Peyer's patch (tissue), 4 donors: ENCODE measurements at regions not wholly inside any gene's neighbourhood (a gene's known extent, or its start where the extent isn't known, plus 50 kb on each side); places are given as distances from the start of the nearest gene placed in this dataset.
A peak's percentile ranks its signal among the peaks of the same experiment; 100 is the strongest.
"Not testable (repeated sequence)": the region's sequence is repeated elsewhere in the genome, so short reads cannot be mapped to it uniquely, and the experiment has no call there.

ENCODE experiments used
- DNase-seq, 3 donors: peaks; one replicate each; pipeline ENCODE4 v3.0.0-alpha.2; 2017 to 2019
- H3K27ac ChIP-seq, 4 donors: fragments of 200-600 bp; sonication (generic); one replicate each; pipeline ENCODE4 v1.5.1; 2016 to 2019
- H3K27me3 ChIP-seq, 2 donors: fragments of 200-600 bp; sonication (generic); one replicate each; pipeline ENCODE4 v1.5.1; 2019
- H3K36me3 ChIP-seq, 3 donors: fragments of 200-600 bp; sonication (generic); one replicate each; pipeline ENCODE4 v1.5.1; 2016 to 2019
- H3K4me1 ChIP-seq, 4 donors: fragments of 200-600 bp; sonication (generic); one replicate each; pipeline ENCODE4 v1.5.1; 2016 to 2019
- H3K4me3 ChIP-seq, 4 donors: fragments of 200-600 bp; sonication (generic); 1 replicate in 3 of 4; 2 replicates in 1 of 4; pipeline ENCODE4 v1.5.1; 2016 to 2019; ENCODE audit warnings: mild to moderate bottlenecking in 1 of 4
- H3K9me3 ChIP-seq, 4 donors: fragments of 200-600 bp; sonication (generic); one replicate each; pipeline ENCODE4 v1.5.1; 2016 to 2019; ENCODE audit warnings: mild to moderate bottlenecking in 1 of 4
- POLR2A ChIP-seq, 2 donors: fragments of 450-650 bp; IDR thresholded peaks; one replicate each; pipeline ENCODE4 v1.5.1; 2017; ENCODE audit warnings: antibody characterized with exemption in 2 of 2, mild to moderate bottlenecking in 2 of 2, moderate library complexity in 2 of 2
- TF ChIP-seq, protein P1 (sequence below), 6 experiments: fragments of 450-650 bp in 4 of 6; fragments of 200-600 bp in 2 of 6; sonication (generic) in 1 of 6; IDR thresholded peaks; one replicate each; pipeline ENCODE4 v1.5.1; 2017 to 2019; ENCODE audit warnings: antibody characterized with exemption in 6 of 6, mild to moderate bottlenecking in 3 of 6, moderate library complexity in 1 of 6

- Histone ChIP-seq H3K27ac (no peak overlapping the region), H3K4me1 (no peaks in the 10 kb centered on the region), H3K9me3 (no peaks in the 10 kb centered on the region), H3K36me3 (no peaks in the 10 kb centered on the region), H3K4me3 (no peak overlapping the region), H3K27me3 (no peaks in the 10 kb centered on the region)
- no peak for TF ChIP-seq POLR2A (IDR thresholded peaks at IDR 0.05)
- TF ChIP-seq, protein P1, sequence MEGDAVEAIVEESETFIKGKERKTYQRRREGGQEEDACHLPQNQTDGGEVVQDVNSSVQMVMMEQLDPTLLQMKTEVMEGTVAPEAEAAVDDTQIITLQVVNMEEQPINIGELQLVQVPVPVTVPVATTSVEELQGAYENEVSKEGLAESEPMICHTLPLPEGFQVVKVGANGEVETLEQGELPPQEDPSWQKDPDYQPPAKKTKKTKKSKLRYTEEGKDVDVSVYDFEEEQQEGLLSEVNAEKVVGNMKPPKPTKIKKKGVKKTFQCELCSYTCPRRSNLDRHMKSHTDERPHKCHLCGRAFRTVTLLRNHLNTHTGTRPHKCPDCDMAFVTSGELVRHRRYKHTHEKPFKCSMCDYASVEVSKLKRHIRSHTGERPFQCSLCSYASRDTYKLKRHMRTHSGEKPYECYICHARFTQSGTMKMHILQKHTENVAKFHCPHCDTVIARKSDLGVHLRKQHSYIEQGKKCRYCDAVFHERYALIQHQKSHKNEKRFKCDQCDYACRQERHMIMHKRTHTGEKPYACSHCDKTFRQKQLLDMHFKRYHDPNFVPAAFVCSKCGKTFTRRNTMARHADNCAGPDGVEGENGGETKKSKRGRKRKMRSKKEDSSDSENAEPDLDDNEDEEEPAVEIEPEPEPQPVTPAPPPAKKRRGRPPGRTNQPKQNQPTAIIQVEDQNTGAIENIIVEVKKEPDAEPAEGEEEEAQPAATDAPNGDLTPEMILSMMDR (IDR thresholded peaks at IDR 0.05): no peak
- no peak for DNase-seq
Measured at GRCh38 chr5:50580506-50580905, 85.9 kb upstream of the PARP8 start.

GRCh38 chr5:50581845-50582244 is 84.6 kb upstream of the PARP8 start:
- H3K4me1 ChIP-seq, H3K4me3 ChIP-seq, H3K9me3 ChIP-seq, H3K36me3 ChIP-seq, H3K27ac ChIP-seq, H3K27me3 ChIP-seq, DNase-seq: not testable (repeated sequence)

DNA sequence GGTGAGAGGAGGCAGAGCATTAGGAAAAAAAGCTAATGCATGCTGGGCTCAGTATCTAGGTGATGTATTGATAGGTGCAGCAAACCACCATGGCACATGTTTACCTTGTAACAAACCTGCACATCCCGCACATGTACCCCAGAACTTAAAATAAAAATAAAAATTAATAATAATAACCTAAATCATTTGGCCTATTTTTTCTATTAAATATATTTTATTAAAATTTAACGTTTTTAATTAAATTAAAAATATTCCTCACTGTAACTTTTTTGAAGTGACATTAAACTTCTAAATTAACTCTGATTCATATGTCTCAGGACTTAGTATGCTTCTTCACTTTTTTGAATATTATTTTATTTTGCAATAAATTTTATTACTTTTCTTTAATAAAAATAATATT is 83.7 kb upstream of the PARP8 start:
- no peak for TF ChIP-seq POLR2A (IDR thresholded peaks at IDR 0.05)
- TF ChIP-seq, protein P1 (IDR thresholded peaks at IDR 0.05): no peak
- Histone ChIP-seq H3K9me3 (no peaks in the 10 kb centered on the region), H3K36me3 (no peaks in the 10 kb centered on the region), H3K4me3 (no peak overlapping the region), H3K4me1 (no peaks in the 10 kb centered on the region), H3K27ac (no peak overlapping the region), H3K27me3 (no peaks in the 10 kb centered on the region)
- no peak for DNase-seq

GRCh38 chr5:50583621-50584020 is 82.8 kb upstream of the PARP8 start:
- H3K27me3 ChIP-seq: no peaks in the 10 kb centered on the region
- no peak for DNase-seq
- TF ChIP-seq, protein P1 (IDR thresholded peaks at IDR 0.05): no peak
- no peak for TF ChIP-seq POLR2A (IDR thresholded peaks at IDR 0.05)
- H3K4me3 ChIP-seq: no peak overlapping the region
- H3K27ac ChIP-seq: no peak overlapping the region
- no peaks in the 10 kb centered on the region for H3K36me3 ChIP-seq
- no peaks in the 10 kb centered on the region for H3K4me1 ChIP-seq
- H3K9me3 ChIP-seq: no peaks in the 10 kb centered on the region

DNA sequence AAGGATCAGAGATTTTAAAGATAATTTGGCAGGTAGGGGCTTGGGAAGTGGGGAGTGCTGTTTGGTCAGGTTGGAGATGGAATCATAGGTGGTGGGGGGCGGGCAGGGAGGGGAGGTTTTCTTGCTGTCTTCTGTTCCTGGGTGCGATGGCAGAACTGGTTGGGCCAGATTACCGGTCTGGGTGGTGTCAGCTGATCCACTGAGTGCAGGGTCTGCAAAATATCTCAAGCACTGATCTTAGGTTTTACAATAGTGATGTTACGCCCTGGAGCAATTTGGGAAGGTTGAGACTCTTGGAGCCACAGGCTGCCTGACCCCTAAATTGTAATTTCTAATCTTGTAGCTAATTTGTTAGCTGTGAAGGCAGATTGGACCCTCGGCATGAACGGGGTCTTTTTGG is 78.0 kb upstream of the PARP8 start:
- not testable (repeated sequence) for H3K36me3 ChIP-seq, H3K27me3 ChIP-seq, DNase-seq, H3K4me1 ChIP-seq, H3K27ac ChIP-seq, H3K4me3 ChIP-seq, H3K9me3 ChIP-seq

DNA sequence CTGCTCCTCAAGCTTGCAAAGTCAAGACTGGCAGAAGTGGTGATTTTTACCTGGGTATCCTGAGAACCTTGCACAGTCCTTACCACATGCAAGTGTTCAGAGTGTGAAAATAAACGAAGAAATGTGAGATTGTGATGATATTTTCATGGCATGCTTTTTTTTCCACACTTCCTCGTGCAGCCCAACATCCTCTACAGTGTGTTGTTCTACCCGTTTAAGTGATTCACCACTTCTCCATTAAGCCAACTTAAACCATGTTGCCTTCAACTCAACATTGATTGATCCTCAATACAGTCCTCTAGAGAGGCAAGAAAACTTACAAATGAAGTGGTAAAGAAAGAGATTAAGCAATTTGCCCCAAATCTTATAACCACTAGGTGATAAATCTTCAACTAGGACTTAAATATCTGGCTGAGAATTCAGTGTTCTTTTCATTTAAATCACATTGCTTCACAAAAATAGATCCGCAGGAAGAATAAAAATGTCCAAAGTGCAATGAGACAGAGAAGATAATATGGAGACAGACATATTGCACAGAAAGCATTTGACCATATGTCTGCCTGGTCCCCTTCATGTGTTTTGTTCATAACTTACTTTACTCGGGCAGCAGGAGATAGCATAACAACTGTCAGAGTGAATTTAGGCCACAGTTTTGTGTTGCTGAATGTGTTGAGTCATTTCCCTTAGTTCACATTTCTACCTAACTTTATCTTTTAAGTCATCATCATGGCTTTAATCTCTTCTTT is 75.8 kb upstream of the PARP8 start:
- peak overlapping the region in 3 of 4 donors; percentile 26 to 70 (median 35) for H3K27ac ChIP-seq
- H3K9me3 ChIP-seq, DNase-seq, H3K27me3 ChIP-seq, H3K4me3 ChIP-seq, H3K4me1 ChIP-seq, H3K36me3 ChIP-seq: not testable (repeated sequence)

- H3K27ac ChIP-seq: peak overlapping the region in 3 of 4 donors; percentile 35 to 70 (median 42)
- H3K36me3 ChIP-seq, H3K27me3 ChIP-seq, H3K9me3 ChIP-seq, DNase-seq, H3K4me3 ChIP-seq, H3K4me1 ChIP-seq: not testable (repeated sequence)
Measured at GRCh38 chr5:50591338-50591737, 75.1 kb upstream of the PARP8 start.

GRCh38 chr5:50593681-50594080 is 72.8 kb upstream of the PARP8 start:
- TF ChIP-seq POLR2A (IDR thresholded peaks at IDR 0.05): no peak
- Histone ChIP-seq H3K4me3 (no peak overlapping the region), H3K9me3 (no peaks in the 10 kb centered on the region), H3K27ac (peak overlapping the region; percentile 57 to 75 (median 66)), H3K36me3 (no peaks in the 10 kb centered on the region), H3K27me3 (no peaks in the 10 kb centered on the region), H3K4me1 (peaks cover 0 to 3% (median 0%) of the 10 kb centered on the region in 4 donors)
- DNase-seq: peak in 2 of 3 donors; percentile 21 to 55
